ENCODE measurements at regions not wholly inside any gene's neighbourhood (a gene's known extent, or its start where the extent isn't known, plus 50 kb on each side); places are given as distances from the start of the nearest gene placed in this dataset.

GRCh38 chr1:17935230-17935629, 172.4 kb upstream of the IGSF21 start:
- Histone ChIP-seq H3K36me3 (no peaks in the 10 kb centered on the region), H3K27ac (no peak overlapping the region), H3K27me3 (no peaks in the 10 kb centered on the region), H3K4me1 (no peaks in the 10 kb centered on the region), H3K9me3 (peaks cover 0 to 18% (median 0%) of the 10 kb centered on the region in 4 donors), H3K4me3 (no peak overlapping the region)
- 53 to 65% methylated on average over 6 of the region's 6 CpGs for WGBS, 2 donors
- TF ChIP-seq POLR2A (IDR thresholded peaks at IDR 0.05) (no peak), EP300 (IDR thresholded peaks at IDR 0.05) (no peak)
- TF ChIP-seq, protein P1, sequence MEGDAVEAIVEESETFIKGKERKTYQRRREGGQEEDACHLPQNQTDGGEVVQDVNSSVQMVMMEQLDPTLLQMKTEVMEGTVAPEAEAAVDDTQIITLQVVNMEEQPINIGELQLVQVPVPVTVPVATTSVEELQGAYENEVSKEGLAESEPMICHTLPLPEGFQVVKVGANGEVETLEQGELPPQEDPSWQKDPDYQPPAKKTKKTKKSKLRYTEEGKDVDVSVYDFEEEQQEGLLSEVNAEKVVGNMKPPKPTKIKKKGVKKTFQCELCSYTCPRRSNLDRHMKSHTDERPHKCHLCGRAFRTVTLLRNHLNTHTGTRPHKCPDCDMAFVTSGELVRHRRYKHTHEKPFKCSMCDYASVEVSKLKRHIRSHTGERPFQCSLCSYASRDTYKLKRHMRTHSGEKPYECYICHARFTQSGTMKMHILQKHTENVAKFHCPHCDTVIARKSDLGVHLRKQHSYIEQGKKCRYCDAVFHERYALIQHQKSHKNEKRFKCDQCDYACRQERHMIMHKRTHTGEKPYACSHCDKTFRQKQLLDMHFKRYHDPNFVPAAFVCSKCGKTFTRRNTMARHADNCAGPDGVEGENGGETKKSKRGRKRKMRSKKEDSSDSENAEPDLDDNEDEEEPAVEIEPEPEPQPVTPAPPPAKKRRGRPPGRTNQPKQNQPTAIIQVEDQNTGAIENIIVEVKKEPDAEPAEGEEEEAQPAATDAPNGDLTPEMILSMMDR (IDR thresholded peaks at IDR 0.05) = no peak
- no peak for DNase-seq (ENCODE audit: low spot score in 2 of 2)

DNA sequence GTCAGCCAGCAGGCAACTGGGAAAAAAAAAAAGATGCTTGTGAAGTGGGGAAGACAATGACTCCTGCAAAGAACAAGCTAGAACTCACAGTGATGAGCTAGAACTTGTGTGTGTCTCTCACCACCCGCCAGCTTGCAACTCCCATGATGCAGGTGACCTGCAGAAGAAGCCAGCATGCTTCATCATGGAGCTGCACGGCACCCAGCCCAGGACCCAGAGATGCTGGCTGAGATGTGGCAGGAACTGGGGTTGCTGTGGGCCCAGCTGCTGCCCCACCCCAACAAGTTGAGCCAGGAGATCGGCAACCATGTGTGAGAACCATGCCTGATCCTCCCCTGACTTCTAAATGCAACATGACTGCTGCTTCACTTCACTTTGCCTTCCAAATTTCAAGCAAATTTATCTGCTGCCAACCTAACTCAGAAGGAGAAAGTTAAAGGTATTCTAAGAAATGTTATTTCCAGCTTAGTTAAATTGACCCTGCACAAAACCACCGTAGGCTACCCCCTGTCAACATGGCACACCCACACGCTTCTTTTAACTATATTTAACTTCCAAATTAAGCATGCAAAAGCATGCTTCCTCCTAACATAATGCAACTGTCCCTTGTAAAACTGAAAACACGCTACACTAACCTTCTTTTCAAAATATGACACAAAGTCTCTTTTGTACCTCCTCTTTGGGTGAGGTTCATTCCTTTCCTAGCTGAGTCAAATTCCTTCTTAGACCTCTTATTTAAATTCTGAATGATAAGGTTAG, 166.0 kb upstream of the IGSF21 start:
- Histone ChIP-seq H3K27me3 (no peaks in the 10 kb centered on the region), H3K4me3 (no peak overlapping the region), H3K9me3 (no peaks in the 10 kb centered on the region), H3K27ac (no peak overlapping the region), H3K4me1 (no peaks in the 10 kb centered on the region), H3K36me3 (no peaks in the 10 kb centered on the region)
- TF ChIP-seq, protein P1 (IDR thresholded peaks at IDR 0.05) = no peak
- no peak for TF ChIP-seq POLR2A (IDR thresholded peaks at IDR 0.05)
- no peak for DNase-seq (ENCODE audit: low spot score in 2 of 2)
- WGBS, 2 donors = 62 to 71% methylated on average over 6 of the region's 6 CpGs

GRCh38 chr1:17943506-17943905, 164.1 kb upstream of the IGSF21 start:
- Histone ChIP-seq H3K4me3 (no peak overlapping the region), H3K36me3 (no peaks in the 10 kb centered on the region), H3K9me3 (no peaks in the 10 kb centered on the region), H3K27ac (no peak overlapping the region), H3K27me3 (no peaks in the 10 kb centered on the region), H3K4me1 (no peaks in the 10 kb centered on the region)
- TF ChIP-seq, protein P1 (IDR thresholded peaks at IDR 0.05) = no peak
- TF ChIP-seq EP300 (IDR thresholded peaks at IDR 0.05) (no peak), POLR2A (IDR thresholded peaks at IDR 0.05) (no peak)
- 67 to 75% methylated on average over 2 of the region's 2 CpGs for WGBS, 2 donors
- DNase-seq (ENCODE audit: low spot score in 2 of 2) = no peak

- Histone ChIP-seq H3K4me3 (no peak overlapping the region), H3K27me3 (no peaks in the 10 kb centered on the region), H3K4me1 (no peaks in the 10 kb centered on the region), H3K27ac (no peak overlapping the region), H3K9me3 (no peaks in the 10 kb centered on the region), H3K36me3 (no peaks in the 10 kb centered on the region)
- no peak for DNase-seq (ENCODE audit: low spot score in 2 of 2)
- WGBS, 2 donors = 60 to 61% methylated on average over 4 of the region's 4 CpGs
- no peak for TF ChIP-seq EP300 (IDR thresholded peaks at IDR 0.05)
- no peak for TF ChIP-seq POLR2A (IDR thresholded peaks at IDR 0.05)
- TF ChIP-seq, protein P1 (IDR thresholded peaks at IDR 0.05) = no peak
Observed at GRCh38 chr1:17944646-17945045, 163.0 kb upstream of the IGSF21 start.

- Histone ChIP-seq H3K27ac (no peak overlapping the region), H3K4me1 (no peaks in the 10 kb centered on the region), H3K9me3 (no peaks in the 10 kb centered on the region), H3K36me3 (no peaks in the 10 kb centered on the region), H3K4me3 (no peak overlapping the region), H3K27me3 (no peaks in the 10 kb centered on the region)
- WGBS, 2 donors = 93 to 96% methylated on average over 1 of the region's 1 CpG
- TF ChIP-seq POLR2A (IDR thresholded peaks at IDR 0.05) (no peak), EP300 (IDR thresholded peaks at IDR 0.05) (no peak)
- TF ChIP-seq, protein P1 (IDR thresholded peaks at IDR 0.05) = no peak
- DNase-seq (ENCODE audit: low spot score in 2 of 2) = no peak
Observed at GRCh38 chr1:17946434-17946833, 161.2 kb upstream of the IGSF21 start.

All from tibial nerve (tissue), 4 donors.